ENCODE measurements at regions not wholly inside any gene's neighbourhood (a gene's known extent, or its start where the extent isn't known, plus 50 kb on each side); places are given as distances from the start of the nearest gene placed in this dataset.

GRCh38 chr18:78352910-78353309, 626.7 kb upstream of the SALL3 start (continued):
- TF ChIP-seq, protein P1, sequence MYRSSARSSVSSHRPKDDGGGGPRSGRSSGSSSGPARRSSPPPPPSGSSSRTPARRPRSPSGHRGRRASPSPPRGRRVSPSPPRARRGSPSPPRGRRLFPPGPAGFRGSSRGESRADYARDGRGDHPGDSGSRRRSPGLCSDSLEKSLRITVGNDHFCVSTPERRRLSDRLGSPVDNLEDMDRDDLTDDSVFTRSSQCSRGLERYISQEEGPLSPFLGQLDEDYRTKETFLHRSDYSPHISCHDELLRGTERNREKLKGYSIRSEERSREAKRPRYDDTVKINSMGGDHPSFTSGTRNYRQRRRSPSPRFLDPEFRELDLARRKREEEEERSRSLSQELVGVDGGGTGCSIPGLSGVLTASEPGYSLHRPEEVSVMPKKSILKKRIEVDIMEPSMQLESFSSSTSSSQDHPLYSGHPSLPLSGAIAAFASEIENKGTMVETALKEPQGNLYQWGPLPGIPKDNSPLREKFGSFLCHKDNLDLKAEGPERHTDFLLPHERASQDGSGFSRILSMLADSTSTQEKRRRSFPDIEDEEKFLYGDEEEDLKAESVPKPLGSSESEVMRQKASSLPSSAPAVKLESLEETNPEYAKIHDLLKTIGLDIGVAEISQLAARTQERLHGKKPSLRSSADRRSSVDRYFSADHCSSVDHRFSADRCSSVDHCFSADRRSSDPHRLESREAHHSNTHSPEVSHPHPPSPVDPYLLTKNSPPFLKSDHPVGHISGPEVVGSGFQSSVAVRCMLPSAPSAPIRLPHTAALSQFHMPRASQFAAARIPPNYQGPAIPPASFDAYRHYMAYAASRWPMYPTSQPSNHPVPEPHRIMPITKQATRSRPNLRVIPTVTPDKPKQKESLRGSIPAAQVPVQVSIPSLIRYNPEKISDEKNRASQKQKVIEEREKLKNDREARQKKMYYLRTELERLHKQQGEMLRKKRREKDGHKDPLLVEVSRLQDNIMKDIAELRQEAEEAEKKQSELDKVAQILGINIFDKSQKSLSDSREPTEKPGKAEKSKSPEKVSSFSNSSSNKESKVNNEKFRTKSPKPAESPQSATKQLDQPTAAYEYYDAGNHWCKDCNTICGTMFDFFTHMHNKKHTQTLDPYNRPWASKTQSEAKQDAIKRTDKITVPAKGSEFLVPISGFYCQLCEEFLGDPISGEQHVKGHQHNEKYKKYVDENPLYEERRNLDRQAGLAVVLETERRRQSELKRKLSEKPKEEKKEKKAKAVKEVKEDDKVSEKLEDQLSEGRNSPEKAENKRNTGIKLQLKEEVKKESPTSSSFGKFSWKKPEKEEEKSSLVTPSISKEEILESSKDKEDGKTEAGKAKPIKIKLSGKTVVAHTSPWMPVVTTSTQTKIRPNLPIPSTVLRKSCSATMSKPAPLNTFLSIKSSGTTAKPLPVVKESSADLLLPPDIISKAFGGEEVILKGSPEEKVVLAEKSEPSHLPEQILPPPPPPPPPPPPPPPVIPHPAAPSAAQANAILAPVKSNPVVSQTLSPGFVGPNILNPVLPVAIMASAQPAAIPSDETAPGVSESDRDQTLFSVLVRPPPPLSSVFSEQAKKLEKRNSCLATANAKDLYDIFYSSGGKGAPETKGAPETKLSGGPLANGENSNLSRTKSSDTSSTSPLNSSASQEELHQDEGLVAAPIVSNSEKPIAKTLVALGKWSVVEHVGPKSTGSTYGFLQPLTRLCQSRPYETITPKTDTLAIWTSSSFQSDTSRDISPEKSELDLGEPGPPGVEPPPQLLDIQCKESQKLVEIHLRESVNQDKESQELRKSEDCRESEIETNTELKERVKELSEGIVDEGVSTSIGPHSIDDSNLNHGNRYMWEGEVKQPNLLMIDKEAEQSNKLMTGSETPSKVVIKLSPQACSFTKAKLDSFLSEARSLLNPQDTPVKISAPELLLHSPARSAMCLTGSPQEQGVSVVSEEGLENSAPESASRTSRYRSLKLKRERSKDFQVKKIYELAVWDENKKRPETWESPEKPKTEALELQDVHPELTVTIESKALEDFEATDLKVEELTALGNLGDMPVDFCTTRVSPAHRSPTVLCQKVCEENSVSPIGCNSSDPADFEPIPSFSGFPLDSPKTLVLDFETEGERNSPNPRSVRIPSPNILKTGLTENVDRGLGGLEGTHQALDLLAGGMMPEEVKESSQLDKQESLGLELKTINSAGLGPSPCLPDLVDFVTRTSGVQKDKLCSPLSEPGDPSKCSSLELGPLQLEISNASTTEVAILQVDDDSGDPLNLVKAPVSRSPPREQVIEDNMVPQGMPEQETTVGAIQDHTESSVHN (CRISPR knock-in tag; IDR thresholded peaks at IDR 0.05), result no peak
- TF ChIP-seq ZNF556 (CRISPR knock-in tag; IDR thresholded peaks at IDR 0.05; ENCODE audit: borderline replicate concordance), result no peak
- no peak for TF ChIP-seq ZNF775 (CRISPR knock-in tag; IDR thresholded peaks at IDR 0.05; ENCODE audit: borderline replicate concordance)
- TF ChIP-seq, protein P2, sequence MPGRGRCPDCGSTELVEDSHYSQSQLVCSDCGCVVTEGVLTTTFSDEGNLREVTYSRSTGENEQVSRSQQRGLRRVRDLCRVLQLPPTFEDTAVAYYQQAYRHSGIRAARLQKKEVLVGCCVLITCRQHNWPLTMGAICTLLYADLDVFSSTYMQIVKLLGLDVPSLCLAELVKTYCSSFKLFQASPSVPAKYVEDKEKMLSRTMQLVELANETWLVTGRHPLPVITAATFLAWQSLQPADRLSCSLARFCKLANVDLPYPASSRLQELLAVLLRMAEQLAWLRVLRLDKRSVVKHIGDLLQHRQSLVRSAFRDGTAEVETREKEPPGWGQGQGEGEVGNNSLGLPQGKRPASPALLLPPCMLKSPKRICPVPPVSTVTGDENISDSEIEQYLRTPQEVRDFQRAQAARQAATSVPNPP (CRISPR knock-in tag; IDR thresholded peaks at IDR 0.05), result no peak

Data from HepG2 (cell line).